H9 (cell line): ENCODE measurements at regions not wholly inside any gene's neighbourhood (a gene's known extent, or its start where the extent isn't known, plus 50 kb on each side); places are given as distances from the start of the nearest gene placed in this dataset.

Experiments used
- DNase-seq: peaks from one replicate; pipeline ENCODE4 v3.0.0-alpha.2; 2017
- H2AFZ ChIP-seq: one replicate; pipeline ENCODE4 v1.6.1; 2013; ENCODE audit warnings: mild to moderate bottlenecking, low read length, control low read depth, moderate library complexity
- H2AK5ac ChIP-seq: 2 replicates; pipeline ENCODE4 v1.6.1; 2013; ENCODE audit warnings: low read length, control low read depth, mixed read lengths; ENCODE audit not compliant: insufficient read length
- H2BK120ac ChIP-seq: one replicate; pipeline ENCODE4 v1.6.1; 2013; ENCODE audit warnings: low read depth, mild to moderate bottlenecking, low read length, control low read depth, inconsistent platforms; ENCODE audit not compliant: poor library complexity, severe bottlenecking
- H2BK12ac ChIP-seq: 2 replicates; pipeline ENCODE4 v1.6.1; 2013; ENCODE audit warnings: low read length, control low read depth, mixed read lengths, low read depth; ENCODE audit not compliant: insufficient read length
- H2BK15ac ChIP-seq: 2 replicates; pipeline ENCODE4 v1.6.1; 2013; ENCODE audit warnings: low read depth, low read length, control low read depth
- H2BK20ac ChIP-seq: one replicate; pipeline ENCODE4 v1.6.1; 2013; ENCODE audit warnings: low read depth, mild to moderate bottlenecking, low read length, control low read depth, inconsistent platforms; ENCODE audit not compliant: poor library complexity, severe bottlenecking
- H2BK5ac ChIP-seq: 2 replicates; pipeline ENCODE4 v1.6.1; 2013; ENCODE audit warnings: low read length, control low read depth, mixed read lengths; ENCODE audit not compliant: insufficient read length
- H3K14ac ChIP-seq: 2 replicates; pipeline ENCODE4 v1.6.1; 2013; ENCODE audit warnings: low read length, control low read depth; ENCODE audit not compliant: insufficient read depth
- H3K18ac ChIP-seq: 2 replicates; pipeline ENCODE4 v1.6.1; 2013; ENCODE audit warnings: low read depth, mild to moderate bottlenecking, mixed read lengths, low read length, control low read depth; ENCODE audit not compliant: insufficient read length
- H3K23ac ChIP-seq: 2 replicates; pipeline ENCODE4 v1.6.1; 2013; ENCODE audit warnings: low read length, control low read depth, mixed read lengths, low read depth; ENCODE audit not compliant: insufficient read length
- H3K23me2 ChIP-seq: 2 replicates; pipeline ENCODE4 v1.6.1; 2013; ENCODE audit warnings: low read depth, mild to moderate bottlenecking, mixed read lengths, low read length, control low read depth; ENCODE audit not compliant: insufficient read length, poor library complexity, severe bottlenecking
- H3K27ac ChIP-seq: 2 replicates; pipeline ENCODE4 v1.5.1; 2013; ENCODE audit warnings: low read length, control low read depth, mixed read lengths, low read depth; ENCODE audit not compliant: insufficient read length
- H3K27me3 ChIP-seq: 2 replicates; pipeline ENCODE4 v1.6.1; 2013; ENCODE audit warnings: low read length, control low read depth, inconsistent platforms; ENCODE audit not compliant: insufficient read depth
- H3K4ac ChIP-seq: 2 replicates; pipeline ENCODE4 v1.6.1; 2013; ENCODE audit warnings: low read depth, mild to moderate bottlenecking, control low read depth, inconsistent platforms, low read length, moderate library complexity
- H3K4me1 ChIP-seq: 2 replicates; pipeline ENCODE4 v1.6.1; 2013; ENCODE audit warnings: low read length, control low read depth, inconsistent platforms; ENCODE audit not compliant: insufficient read depth
- H3K4me2 ChIP-seq: 2 replicates; pipeline ENCODE4 v1.6.1; 2013; ENCODE audit warnings: low read length, control low read depth, mixed read lengths; ENCODE audit not compliant: insufficient read length, insufficient read depth
- H3K56ac ChIP-seq: 2 replicates; pipeline ENCODE4 v1.6.1; 2013; ENCODE audit warnings: low read depth, mild to moderate bottlenecking, mixed read lengths, low read length, control low read depth; ENCODE audit not compliant: insufficient read length
- H3K79me1 ChIP-seq: 2 replicates; pipeline ENCODE4 v1.6.1; 2013; ENCODE audit warnings: low read depth, mild to moderate bottlenecking, moderate library complexity, low read length, control low read depth, inconsistent platforms; ENCODE audit not compliant: insufficient read depth, poor library complexity, severe bottlenecking
- H3K79me2 ChIP-seq: 2 replicates; pipeline ENCODE4 v1.6.1; 2013; ENCODE audit warnings: low read length, control low read depth, inconsistent platforms; ENCODE audit not compliant: insufficient read depth
- H3K9ac ChIP-seq: 2 replicates; pipeline ENCODE4 v1.6.1; 2013; ENCODE audit warnings: low read length, control low read depth, mixed read lengths; ENCODE audit not compliant: insufficient read length; ENCODE audit errors: extremely low read depth
- H3K9me3 ChIP-seq: one replicate; pipeline ENCODE4 v1.6.1; 2013; ENCODE audit warnings: low read depth, low read length, inconsistent platforms; ENCODE audit not compliant: control insufficient read depth
- H3T11ph ChIP-seq: one replicate; pipeline ENCODE4 v1.6.1; 2013; ENCODE audit warnings: mild to moderate bottlenecking, low read length, control low read depth, inconsistent platforms
- H4K20me1 ChIP-seq: one replicate; pipeline ENCODE4 v1.6.1; 2013; ENCODE audit not compliant: control insufficient read depth, insufficient read length, insufficient read depth
- H4K5ac ChIP-seq: 2 replicates; pipeline ENCODE4 v1.6.1; 2013; ENCODE audit warnings: low read depth, mild to moderate bottlenecking, mixed read lengths, low read length, control low read depth; ENCODE audit not compliant: insufficient read length
- H4K8ac ChIP-seq: replicated peaks from 2 replicates; pipeline ENCODE4 v1.6.1; 2013; ENCODE audit warnings: low read length, control low read depth, mixed read lengths, low read depth; ENCODE audit not compliant: insufficient read length
- H4K91ac ChIP-seq: 2 replicates; pipeline ENCODE4 v1.6.1; 2013; ENCODE audit warnings: low read depth, mild to moderate bottlenecking, moderate library complexity, mixed read lengths, low read length, control low read depth; ENCODE audit not compliant: insufficient read length
- H3K27ac Mint-ChIP-seq, 3 experiments: 2 replicates in 2 of 3; 3 replicates in 1 of 3; pipeline ENCODE4 v1.8.0; 2020 to 2021; ENCODE audit warnings: mixed read lengths in 3 of 3, mild to moderate bottlenecking in 1 of 3, moderate library complexity in 1 of 3
- H3K27me3 Mint-ChIP-seq: 2 replicates; pipeline ENCODE4 v1.8.0; 2021; ENCODE audit warnings: low read depth, mild to moderate bottlenecking, moderate library complexity, mixed read lengths
- H3K36me3 Mint-ChIP-seq, 3 experiments: 2 replicates in 2 of 3; 3 replicates in 1 of 3; pipeline ENCODE4 v1.8.0; 2020 to 2021; ENCODE audit warnings: low read depth in 3 of 3, mixed read lengths in 3 of 3; ENCODE audit not compliant: insufficient read depth in 1 of 3
- H3K4me1 Mint-ChIP-seq, 2 experiments: 2 replicates each; pipeline ENCODE4 v1.8.0; 2020; ENCODE audit warnings: mixed read lengths in 2 of 2
- H3K4me3 Mint-ChIP-seq, 2 experiments: 2 replicates in 1 of 2; 3 replicates in 1 of 2; pipeline ENCODE4 v1.8.0; 2020 to 2021; ENCODE audit warnings: mild to moderate bottlenecking in 2 of 2, mixed read lengths in 2 of 2, moderate library complexity in 1 of 2
- H3K9me3 Mint-ChIP-seq, 2 experiments: 2 replicates in 1 of 2; 3 replicates in 1 of 2; pipeline ENCODE4 v1.8.0; 2020; ENCODE audit warnings: mild to moderate bottlenecking in 2 of 2, mixed read lengths in 2 of 2, moderate library complexity in 1 of 2
- TF ChIP-seq, protein P1 (sequence below): fragments of 200-600 bp; sonication (generic); conservative IDR thresholded peaks from 3 replicates; pipeline ENCODE4 v1.8.0; 2021; ENCODE audit warnings: antibody characterized with exemption, mild to moderate bottlenecking

DNA sequence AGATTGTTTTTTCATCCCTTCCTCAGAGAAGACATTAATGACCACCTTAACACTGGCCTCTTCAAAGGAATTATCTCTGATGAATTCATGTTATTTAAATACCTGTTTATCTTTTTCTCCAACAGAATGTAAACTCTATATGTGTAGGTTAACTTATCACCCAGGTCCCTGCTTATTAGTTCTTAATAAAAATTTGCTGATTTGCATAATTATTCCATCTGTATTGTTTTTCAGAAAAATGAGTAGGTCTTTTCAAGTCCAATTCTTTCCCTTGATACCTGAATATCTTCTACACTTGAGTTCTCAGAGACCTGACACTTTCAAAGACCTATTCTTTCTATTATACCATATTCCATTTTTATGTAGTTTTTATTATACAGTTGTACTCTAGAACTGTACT lies 886.7 kb upstream of the TMPRSS15 start:
- Mint-ChIP-seq H3K36me3 (peaks cover 0 to 10% (median 4%) of the 10 kb centered on the region in 3 experiments; a peak in 2 of 7 replicates), H3K4me3 (no peak overlapping the region)
- H3K9ac ChIP-seq: no peak overlapping the region

More for the DNA sequence above, 886.7 kb upstream of the TMPRSS15 start:
- H3K23ac ChIP-seq: no peak overlapping the region
- H3K14ac ChIP-seq: no peak overlapping the region
- H3K56ac ChIP-seq: no peak overlapping the region
- DNase-seq: no peak
- H3K27me3 Mint-ChIP-seq: no peaks in the 10 kb centered on the region
- no peaks in the 10 kb centered on the region for H3K9me3 ChIP-seq
- no peaks in the 10 kb centered on the region; a peak in 1 of 4 replicates for H3K4me1 Mint-ChIP-seq
- no peak overlapping the region for H3T11ph ChIP-seq
- no peak overlapping the region for H4K8ac ChIP-seq
- H4K5ac ChIP-seq: no peak overlapping the region
- H3K9me3 Mint-ChIP-seq: peaks cover 5 to 7% of the 10 kb centered on the region in 2 experiments; a peak in 4 of 5 replicates
- no peak overlapping the region for H2BK5ac ChIP-seq
- no peak overlapping the region for H3K4ac ChIP-seq
- H3K4me1 ChIP-seq: no peaks in the 10 kb centered on the region
- H4K20me1 ChIP-seq: no peaks in the 10 kb centered on the region
- H3K79me1 ChIP-seq: no peaks in the 10 kb centered on the region
- H3K18ac ChIP-seq: no peak overlapping the region
- H3K27me3 ChIP-seq: no peaks in the 10 kb centered on the region
- no peak overlapping the region for H2AK5ac ChIP-seq
- no peaks in the 10 kb centered on the region for H3K23me2 ChIP-seq
- no peak overlapping the region for H3K4me2 ChIP-seq
- no peak overlapping the region for H2BK20ac ChIP-seq
- no peak overlapping the region for H4K91ac ChIP-seq
- no peak overlapping the region for H3K27ac Mint-ChIP-seq
- no peaks in the 10 kb centered on the region for H3K79me2 ChIP-seq
- H2BK12ac ChIP-seq: no peak overlapping the region
- TF ChIP-seq, protein P1, sequence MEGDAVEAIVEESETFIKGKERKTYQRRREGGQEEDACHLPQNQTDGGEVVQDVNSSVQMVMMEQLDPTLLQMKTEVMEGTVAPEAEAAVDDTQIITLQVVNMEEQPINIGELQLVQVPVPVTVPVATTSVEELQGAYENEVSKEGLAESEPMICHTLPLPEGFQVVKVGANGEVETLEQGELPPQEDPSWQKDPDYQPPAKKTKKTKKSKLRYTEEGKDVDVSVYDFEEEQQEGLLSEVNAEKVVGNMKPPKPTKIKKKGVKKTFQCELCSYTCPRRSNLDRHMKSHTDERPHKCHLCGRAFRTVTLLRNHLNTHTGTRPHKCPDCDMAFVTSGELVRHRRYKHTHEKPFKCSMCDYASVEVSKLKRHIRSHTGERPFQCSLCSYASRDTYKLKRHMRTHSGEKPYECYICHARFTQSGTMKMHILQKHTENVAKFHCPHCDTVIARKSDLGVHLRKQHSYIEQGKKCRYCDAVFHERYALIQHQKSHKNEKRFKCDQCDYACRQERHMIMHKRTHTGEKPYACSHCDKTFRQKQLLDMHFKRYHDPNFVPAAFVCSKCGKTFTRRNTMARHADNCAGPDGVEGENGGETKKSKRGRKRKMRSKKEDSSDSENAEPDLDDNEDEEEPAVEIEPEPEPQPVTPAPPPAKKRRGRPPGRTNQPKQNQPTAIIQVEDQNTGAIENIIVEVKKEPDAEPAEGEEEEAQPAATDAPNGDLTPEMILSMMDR: no peak
- no peak overlapping the region for H2AFZ ChIP-seq
- no peak overlapping the region for H3K27ac ChIP-seq
- no peak overlapping the region for H2BK15ac ChIP-seq
- H2BK120ac ChIP-seq: no peak overlapping the region
